ENCODE measurements at regions not wholly inside any gene's neighbourhood (a gene's known extent, or its start where the extent isn't known, plus 50 kb on each side); places are given as distances from the start of the nearest gene placed in this dataset.

- intact Hi-C loops (cut with DNase I): no loop called here
- Histone ChIP-seq H3K4me3 (replicated peaks in 1 of 3) (no peak overlapping the region), H3K36me3 (no peaks in the 10 kb centered on the region), H3K27ac (no peak overlapping the region), H3K9me3 (no peaks in the 10 kb centered on the region), H3K4me1 (no peaks in the 10 kb centered on the region), H3K27me3 (no peaks in the 10 kb centered on the region)
- DNase-seq: no peak
- TF ChIP-seq, protein P1, sequence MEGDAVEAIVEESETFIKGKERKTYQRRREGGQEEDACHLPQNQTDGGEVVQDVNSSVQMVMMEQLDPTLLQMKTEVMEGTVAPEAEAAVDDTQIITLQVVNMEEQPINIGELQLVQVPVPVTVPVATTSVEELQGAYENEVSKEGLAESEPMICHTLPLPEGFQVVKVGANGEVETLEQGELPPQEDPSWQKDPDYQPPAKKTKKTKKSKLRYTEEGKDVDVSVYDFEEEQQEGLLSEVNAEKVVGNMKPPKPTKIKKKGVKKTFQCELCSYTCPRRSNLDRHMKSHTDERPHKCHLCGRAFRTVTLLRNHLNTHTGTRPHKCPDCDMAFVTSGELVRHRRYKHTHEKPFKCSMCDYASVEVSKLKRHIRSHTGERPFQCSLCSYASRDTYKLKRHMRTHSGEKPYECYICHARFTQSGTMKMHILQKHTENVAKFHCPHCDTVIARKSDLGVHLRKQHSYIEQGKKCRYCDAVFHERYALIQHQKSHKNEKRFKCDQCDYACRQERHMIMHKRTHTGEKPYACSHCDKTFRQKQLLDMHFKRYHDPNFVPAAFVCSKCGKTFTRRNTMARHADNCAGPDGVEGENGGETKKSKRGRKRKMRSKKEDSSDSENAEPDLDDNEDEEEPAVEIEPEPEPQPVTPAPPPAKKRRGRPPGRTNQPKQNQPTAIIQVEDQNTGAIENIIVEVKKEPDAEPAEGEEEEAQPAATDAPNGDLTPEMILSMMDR (IDR thresholded peaks at IDR 0.05): no peak
- no peak for TF ChIP-seq POLR2A (IDR thresholded peaks at IDR 0.05)
- WGBS, 2 donors: 57 to 59% methylated on average over 3 of the region's 3 CpGs
Measured at GRCh38 chr7:68914006-68914405, 684.3 kb upstream of the AUTS2 start.

- no peak for DNase-seq
- WGBS, 2 donors: 93 to 98% methylated on average over 5 of the region's 5 CpGs
- no peaks in the 10 kb centered on the region for H3K9me3 ChIP-seq
- H3K27me3 ChIP-seq: no peaks in the 10 kb centered on the region
- no peak overlapping the region for H3K4me3 ChIP-seq (replicated peaks in 1 of 3)
- TF ChIP-seq POLR2A (IDR thresholded peaks at IDR 0.05): no peak
- TF ChIP-seq, protein P1 (IDR thresholded peaks at IDR 0.05): no peak
- no peak overlapping the region for H3K27ac ChIP-seq
- H3K36me3 ChIP-seq: no peaks in the 10 kb centered on the region
- H3K4me1 ChIP-seq: no peaks in the 10 kb centered on the region
- intact Hi-C loops (cut with DNase I): no loop called here
Measured at GRCh38 chr7:68917041-68917651, 681.1 kb upstream of the AUTS2 start.

DNA sequence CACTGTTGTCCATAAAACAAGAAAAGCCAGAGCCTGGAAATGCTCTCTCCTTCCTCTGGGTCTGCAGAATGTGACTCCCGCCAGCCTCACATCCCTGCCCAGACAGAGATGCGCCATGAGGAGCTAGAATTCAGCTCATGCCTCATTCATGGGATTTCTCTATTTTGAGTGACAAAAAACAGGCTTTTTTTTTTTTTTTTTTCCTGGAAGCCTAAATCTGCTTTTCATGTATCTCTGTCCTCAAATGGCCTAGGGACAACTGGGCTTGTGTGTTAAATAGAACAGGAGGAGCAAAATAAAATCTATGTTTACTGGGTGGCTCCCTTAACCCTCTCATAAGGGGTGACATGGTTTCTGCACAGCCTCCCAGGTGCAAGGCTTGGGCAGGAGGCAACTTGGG is 679.7 kb upstream of the AUTS2 start:
- no peaks in the 10 kb centered on the region for H3K36me3 ChIP-seq
- H3K4me3 ChIP-seq (replicated peaks in 1 of 3): no peak overlapping the region
- TF ChIP-seq POLR2A (IDR thresholded peaks at IDR 0.05): no peak
- TF ChIP-seq, protein P1 (IDR thresholded peaks at IDR 0.05): no peak
- H3K4me1 ChIP-seq: no peaks in the 10 kb centered on the region
- H3K27me3 ChIP-seq: no peaks in the 10 kb centered on the region
- intact Hi-C loops (cut with DNase I): no loop called here
- no peak for DNase-seq
- no peaks in the 10 kb centered on the region for H3K9me3 ChIP-seq
- no peak overlapping the region for H3K27ac ChIP-seq
- WGBS, 2 donors: 98% methylated on average over 2 of the region's 2 CpGs

DNA sequence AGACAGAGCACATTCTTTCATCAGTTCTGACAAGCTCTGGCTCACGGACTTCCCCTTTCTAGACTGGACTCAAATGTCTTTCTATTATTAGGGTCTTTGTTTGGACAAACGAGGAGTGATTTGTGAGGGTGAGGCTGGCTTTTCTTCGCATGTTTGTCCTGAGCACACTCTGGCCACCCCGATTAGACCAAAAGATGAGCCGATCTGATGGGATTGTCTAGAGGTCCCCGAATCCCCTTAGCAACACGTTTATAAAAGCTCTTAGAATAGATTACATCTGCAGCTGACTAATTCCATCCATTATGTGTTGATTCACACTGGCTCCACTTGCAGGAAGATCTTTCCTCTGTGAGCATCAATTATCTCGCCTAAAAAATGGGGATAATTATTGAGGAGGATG is 675.4 kb upstream of the AUTS2 start:
- Histone ChIP-seq H3K9me3 (no peaks in the 10 kb centered on the region), H3K4me1 (no peaks in the 10 kb centered on the region), H3K27ac (no peak overlapping the region), H3K36me3 (no peaks in the 10 kb centered on the region), H3K27me3 (no peaks in the 10 kb centered on the region), H3K4me3 (replicated peaks in 1 of 3) (no peak overlapping the region)
- no peak for DNase-seq
- TF ChIP-seq, protein P1 (IDR thresholded peaks at IDR 0.05): no peak
- no peak for TF ChIP-seq POLR2A (IDR thresholded peaks at IDR 0.05)
- WGBS, 2 donors: 60 to 68% methylated on average over 8 of the region's 8 CpGs
- intact Hi-C loops (cut with DNase I): no loop called here

- intact Hi-C loops (cut with DNase I): no loop called here
- no peak overlapping the region for H3K27ac ChIP-seq
- DNase-seq: no peak
- no peaks in the 10 kb centered on the region for H3K4me1 ChIP-seq
- no peaks in the 10 kb centered on the region for H3K9me3 ChIP-seq
- no peaks in the 10 kb centered on the region for H3K27me3 ChIP-seq
- no peak overlapping the region for H3K4me3 ChIP-seq (replicated peaks in 1 of 3)
- TF ChIP-seq, protein P1 (IDR thresholded peaks at IDR 0.05): no peak
- TF ChIP-seq POLR2A (IDR thresholded peaks at IDR 0.05): no peak
- 68 to 86% methylated on average over 6 of the region's 6 CpGs for WGBS, 2 donors
- H3K36me3 ChIP-seq: no peaks in the 10 kb centered on the region
Measured at GRCh38 chr7:68925241-68925640, 673.0 kb upstream of the AUTS2 start.
